HEK293T (cell line): ENCODE measurements at regions not wholly inside any gene's neighbourhood (a gene's known extent, or its start where the extent isn't known, plus 50 kb on each side); places are given as distances from the start of the nearest gene placed in this dataset.

Experiments
- CTCF ChIA-PET: fragments of 350-600 bp; formaldehyde crosslinking; extraction: SDS; loops from one replicate; lab custom pipeline; 2021; ENCODE audit warnings: antibody characterized with exemption, inconsistent platforms; lab: Yijun Ruan, JAX
- POLR2A ChIA-PET: fragments of 350-600 bp; formaldehyde crosslinking; extraction: SDS; loops from one replicate; lab custom pipeline; 2020; ENCODE audit warnings: antibody characterized with exemption, inconsistent platforms; lab: Yijun Ruan, JAX
- DNase-seq: peaks from one replicate; pipeline ENCODE4 v3.0.0; 2012; ENCODE audit warnings: mixed read lengths; ENCODE audit errors: extremely low spot score
- ARNT ChIP-seq: fragments of 450-650 bp; IDR thresholded peaks from 2 replicates; pipeline ENCODE4 v1.6.1; 2017; ENCODE audit warnings: mild to moderate bottlenecking
- BHLHE40 ChIP-seq: fragments of 450-650 bp; IDR thresholded peaks from 2 replicates; pipeline ENCODE4 v1.6.1; 2016; ENCODE audit warnings: mild to moderate bottlenecking, moderate library complexity, borderline replicate concordance
- CTBP1 ChIP-seq: fragments of 450-650 bp; IDR thresholded peaks from 2 replicates; pipeline ENCODE4 v1.6.1; 2016; ENCODE audit warnings: borderline replicate concordance
- ELF4 ChIP-seq: fragments of 450-650 bp; IDR thresholded peaks from 2 replicates; pipeline ENCODE4 v1.6.1; 2017; ENCODE audit warnings: antibody characterized with exemption
- FOXA1 ChIP-seq: fragments of 450-650 bp; IDR thresholded peaks from 2 replicates; pipeline ENCODE4 v1.6.1; 2016; ENCODE audit warnings: mild to moderate bottlenecking
- FOXK2 ChIP-seq: fragments of 450-650 bp; IDR thresholded peaks from 2 replicates; pipeline ENCODE4 v1.6.1; 2016; ENCODE audit warnings: mild to moderate bottlenecking
- FOXM1 ChIP-seq: fragments of 450-650 bp; IDR thresholded peaks from 2 replicates; pipeline ENCODE4 v1.6.1; 2017; ENCODE audit warnings: mild to moderate bottlenecking, borderline replicate concordance
- HDGF ChIP-seq: fragments of 450-650 bp; IDR thresholded peaks from 2 replicates; pipeline ENCODE4 v1.6.1; 2017; ENCODE audit warnings: antibody characterized with exemption, borderline replicate concordance
- L3MBTL2 ChIP-seq: fragments of 450-650 bp; conservative IDR thresholded peaks from 2 replicates; pipeline ENCODE4 v1.6.1; 2016; ENCODE audit warnings: mild to moderate bottlenecking
- LEF1 ChIP-seq: fragments of 450-650 bp; IDR thresholded peaks from 2 replicates; pipeline ENCODE4 v1.6.1; 2017; ENCODE audit warnings: mild to moderate bottlenecking, borderline replicate concordance
- NFRKB ChIP-seq: fragments of 450-650 bp; IDR thresholded peaks from 2 replicates; pipeline ENCODE4 v1.6.1; 2016; ENCODE audit warnings: mild to moderate bottlenecking, moderate library complexity
- SP1 ChIP-seq: fragments of 450-650 bp; IDR thresholded peaks from 2 replicates; pipeline ENCODE4 v1.6.1; 2017
- SUZ12 ChIP-seq: fragments of 450-650 bp; IDR thresholded peaks from 2 replicates; pipeline ENCODE4 v1.6.1; 2016; ENCODE audit warnings: mild to moderate bottlenecking
- TARDBP ChIP-seq: fragments of 450-650 bp; IDR thresholded peaks from 2 replicates; pipeline ENCODE4 v1.6.1; 2016
- ZNF384 ChIP-seq: fragments of 450-650 bp; IDR thresholded peaks from 2 replicates; pipeline ENCODE4 v1.6.1; 2016
- TF ChIP-seq, protein P1 (sequence below): fragments of 450-650 bp; IDR thresholded peaks from 2 replicates; pipeline ENCODE4 v1.6.1; 2016

DNA sequence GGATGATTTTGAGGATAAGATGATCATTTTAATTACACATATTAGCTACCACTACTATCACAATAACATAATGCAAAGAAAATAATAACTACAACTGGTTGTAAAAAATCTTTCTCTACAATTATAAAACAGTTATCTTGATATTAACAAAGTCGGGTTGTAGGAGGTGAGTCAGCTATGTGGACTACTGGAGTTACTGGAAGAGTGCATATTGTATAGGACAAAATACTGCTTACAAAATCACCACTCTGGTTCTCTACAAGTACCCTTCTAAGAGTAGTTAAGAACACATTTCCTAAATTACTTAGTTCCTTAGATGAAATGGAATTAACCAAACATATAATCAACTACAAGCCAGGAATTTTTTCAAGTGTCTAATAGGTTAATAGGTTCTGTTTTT, 74.1 kb downstream of the HYCC1 start:
- POLR2A ChIA-PET = no interaction called here
- no peak for DNase-seq
- CTCF ChIA-PET = no interaction called here
- no peak for TF ChIP-seq ARNT
- no peak for TF ChIP-seq SUZ12
- TF ChIP-seq BHLHE40 = no peak
- TF ChIP-seq ELF4 = no peak
- no peak for TF ChIP-seq L3MBTL2
- no peak for TF ChIP-seq NFRKB
- no peak for TF ChIP-seq SP1
- TF ChIP-seq CTBP1 = no peak
- TF ChIP-seq HDGF = no peak
- TF ChIP-seq FOXK2 = no peak
- no peak for TF ChIP-seq FOXM1

DNA sequence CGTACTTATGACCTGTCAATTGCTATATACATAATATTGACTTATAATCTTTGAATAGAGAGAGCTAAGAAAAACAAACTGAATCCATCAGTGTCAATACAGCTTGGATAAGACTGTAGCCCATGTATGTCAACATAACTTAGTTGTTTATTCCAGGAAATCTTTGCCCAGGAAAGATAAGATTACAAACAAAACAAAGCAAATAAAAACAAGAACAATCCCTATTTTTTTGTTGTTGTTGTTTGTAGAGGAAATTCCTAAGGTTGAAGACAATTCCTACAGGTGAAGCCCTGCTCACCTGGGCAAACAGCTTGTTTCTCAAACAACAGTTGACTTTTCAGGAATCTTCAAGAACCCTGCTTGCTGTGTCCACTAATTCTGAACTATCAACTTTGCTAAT, 76.0 kb downstream of the HYCC1 start:
- TF ChIP-seq L3MBTL2 (no peak), TARDBP (no peak), FOXA1 (no peak), ARNT (no peak), CTBP1 (no peak), SP1 (no peak), LEF1 (no peak), SUZ12 (no peak), ZNF384 (no peak), ELF4 (no peak), HDGF (no peak), BHLHE40 (no peak), FOXM1 (no peak), FOXK2 (no peak)
- TF ChIP-seq, protein P1, sequence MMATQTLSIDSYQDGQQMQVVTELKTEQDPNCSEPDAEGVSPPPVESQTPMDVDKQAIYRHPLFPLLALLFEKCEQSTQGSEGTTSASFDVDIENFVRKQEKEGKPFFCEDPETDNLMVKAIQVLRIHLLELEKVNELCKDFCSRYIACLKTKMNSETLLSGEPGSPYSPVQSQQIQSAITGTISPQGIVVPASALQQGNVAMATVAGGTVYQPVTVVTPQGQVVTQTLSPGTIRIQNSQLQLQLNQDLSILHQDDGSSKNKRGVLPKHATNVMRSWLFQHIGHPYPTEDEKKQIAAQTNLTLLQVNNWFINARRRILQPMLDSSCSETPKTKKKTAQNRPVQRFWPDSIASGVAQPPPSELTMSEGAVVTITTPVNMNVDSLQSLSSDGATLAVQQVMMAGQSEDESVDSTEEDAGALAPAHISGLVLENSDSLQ = no peak
- POLR2A ChIA-PET = no interaction called here
- no peak for DNase-seq
- CTCF ChIA-PET = no interaction called here

DNA sequence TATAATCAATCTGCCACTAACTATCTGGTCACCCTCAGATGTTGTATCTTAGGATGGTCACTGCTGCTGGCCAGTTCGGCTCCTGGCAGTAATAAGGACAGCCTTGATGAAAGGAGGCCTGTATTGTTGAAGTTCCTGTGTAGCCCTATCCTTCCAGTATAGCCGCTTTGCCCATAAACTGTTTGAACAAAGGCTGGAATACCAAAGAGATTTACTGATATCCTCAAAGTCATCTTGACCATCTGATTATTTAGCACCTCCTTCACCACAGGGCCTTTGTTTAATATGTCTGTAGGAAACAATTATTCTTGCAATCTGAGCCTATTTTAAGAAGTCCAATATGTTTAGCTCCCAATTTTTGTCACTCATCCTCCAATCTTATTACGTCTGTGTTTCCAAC, 77.7 kb downstream of the HYCC1 start:
- ChIA-PET POLR2A (no interaction called here), CTCF (no interaction called here)
- DNase-seq = no peak

DNA sequence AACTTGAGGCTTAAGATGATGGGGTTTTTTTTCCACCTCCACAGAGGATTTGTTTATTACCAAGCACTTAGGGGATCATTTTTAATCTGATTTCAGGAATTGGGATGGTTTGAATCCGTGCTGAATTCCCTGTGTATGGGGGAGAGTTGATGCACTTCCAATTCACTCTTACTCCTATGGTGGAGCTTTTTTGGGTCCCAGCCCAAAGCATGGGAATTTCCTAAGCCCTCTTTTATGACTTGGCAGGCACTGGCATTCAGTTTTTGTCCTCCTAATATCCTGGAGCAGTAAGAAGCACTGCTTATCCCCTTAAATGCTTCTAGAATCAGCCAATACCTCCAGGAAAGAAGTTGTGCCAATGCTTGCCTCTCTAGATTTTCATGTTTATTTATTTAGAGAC, 78.7 kb downstream of the HYCC1 start:
- no peak for DNase-seq
- TF ChIP-seq HDGF = no peak
- no peak for TF ChIP-seq ZNF384
- no peak for TF ChIP-seq FOXK2
- TF ChIP-seq TARDBP = no peak
- no peak for TF ChIP-seq LEF1
- TF ChIP-seq CTBP1 = no peak
- TF ChIP-seq FOXM1 = no peak
- no peak for TF ChIP-seq SUZ12
- TF ChIP-seq FOXA1 = no peak
- TF ChIP-seq ELF4 = no peak
- TF ChIP-seq ARNT = no peak
- POLR2A ChIA-PET = no interaction called here
- CTCF ChIA-PET = no interaction called here

More for the DNA sequence above, 77.7 kb downstream of the HYCC1 start:
- no peak for TF ChIP-seq FOXM1
- TF ChIP-seq TARDBP = no peak
- TF ChIP-seq ELF4 = no peak
- TF ChIP-seq ZNF384 = no peak
- no peak for TF ChIP-seq L3MBTL2
- TF ChIP-seq SP1 = no peak
- no peak for TF ChIP-seq ARNT
- no peak for TF ChIP-seq LEF1
- TF ChIP-seq CTBP1 = no peak
- TF ChIP-seq BHLHE40 = no peak
- no peak for TF ChIP-seq SUZ12
- no peak for TF ChIP-seq NFRKB

DNA sequence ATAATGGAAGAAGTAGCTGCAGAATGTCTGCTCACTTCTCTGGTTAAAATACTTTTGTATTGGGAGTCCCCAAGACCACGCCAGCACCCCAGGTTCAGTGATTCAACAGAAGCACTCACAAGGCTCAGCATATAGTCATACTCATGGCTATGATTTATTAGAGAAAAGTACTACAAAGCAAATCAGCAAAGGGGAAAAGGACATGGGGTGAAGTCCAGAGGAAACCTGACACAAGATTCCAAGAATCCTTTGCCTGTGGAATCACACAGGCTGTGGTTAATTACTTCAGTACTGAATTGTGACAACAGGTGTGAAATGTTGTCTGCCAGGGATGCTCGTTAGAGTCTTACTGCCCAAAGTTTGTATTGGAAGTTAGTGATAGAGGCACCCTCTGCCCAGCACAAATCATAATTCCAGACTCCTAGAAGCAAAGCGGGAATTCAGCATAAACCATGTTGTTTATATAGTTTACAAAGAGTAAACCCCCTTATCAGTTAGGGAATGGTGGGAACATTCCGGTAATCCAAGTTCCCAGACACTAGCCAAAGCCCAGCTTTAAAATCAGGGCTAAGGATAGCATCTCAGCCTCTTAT, 79.4 kb downstream of the HYCC1 start:
- DNase-seq = no peak
- ChIA-PET CTCF (no interaction called here), POLR2A (no interaction called here)
- TF ChIP-seq ELF4 (no peak), L3MBTL2 (no peak), SUZ12 (no peak), TARDBP (no peak), FOXA1 (no peak), CTBP1 (no peak), LEF1 (no peak), HDGF (no peak), NFRKB (no peak)
- TF ChIP-seq, protein P1 = no peak

- CTCF ChIA-PET = no interaction called here
- POLR2A ChIA-PET = no interaction called here
- TF ChIP-seq SP1 (no peak), BHLHE40 (no peak), ELF4 (no peak), FOXA1 (no peak), TARDBP (no peak), LEF1 (no peak), ARNT (no peak)
- DNase-seq = no peak
Measured at GRCh38 chr7:22934023-22934422, 79.9 kb downstream of the HYCC1 start.

- POLR2A ChIA-PET = no interaction called here
- TF ChIP-seq L3MBTL2 (no peak), ELF4 (no peak), TARDBP (no peak), SP1 (no peak), FOXM1 (no peak), HDGF (no peak), ZNF384 (no peak), BHLHE40 (no peak), SUZ12 (no peak), ARNT (no peak), NFRKB (no peak), FOXA1 (no peak), CTBP1 (no peak), FOXK2 (no peak), LEF1 (no peak)
- TF ChIP-seq, protein P1 = no peak
- CTCF ChIA-PET = no interaction called here
Measured at GRCh38 chr7:22932896-22933295, 81.0 kb downstream of the HYCC1 start.

More at GRCh38 chr7:22932896-22933295, 81.0 kb downstream of the HYCC1 start:
- no peak for DNase-seq
